CD4-positive, alpha-beta T cell treated with Interleukin-15 for 1 hour (primary cell): ENCODE measurements at regions not wholly inside any gene's neighbourhood (a gene's known extent, or its start where the extent isn't known, plus 50 kb on each side); places are given as distances from the start of the nearest gene placed in this dataset.

Source experiments
- DNase-seq: peaks from one replicate; pipeline ENCODE4 v3.0.0-alpha.2; 2020

DNA sequence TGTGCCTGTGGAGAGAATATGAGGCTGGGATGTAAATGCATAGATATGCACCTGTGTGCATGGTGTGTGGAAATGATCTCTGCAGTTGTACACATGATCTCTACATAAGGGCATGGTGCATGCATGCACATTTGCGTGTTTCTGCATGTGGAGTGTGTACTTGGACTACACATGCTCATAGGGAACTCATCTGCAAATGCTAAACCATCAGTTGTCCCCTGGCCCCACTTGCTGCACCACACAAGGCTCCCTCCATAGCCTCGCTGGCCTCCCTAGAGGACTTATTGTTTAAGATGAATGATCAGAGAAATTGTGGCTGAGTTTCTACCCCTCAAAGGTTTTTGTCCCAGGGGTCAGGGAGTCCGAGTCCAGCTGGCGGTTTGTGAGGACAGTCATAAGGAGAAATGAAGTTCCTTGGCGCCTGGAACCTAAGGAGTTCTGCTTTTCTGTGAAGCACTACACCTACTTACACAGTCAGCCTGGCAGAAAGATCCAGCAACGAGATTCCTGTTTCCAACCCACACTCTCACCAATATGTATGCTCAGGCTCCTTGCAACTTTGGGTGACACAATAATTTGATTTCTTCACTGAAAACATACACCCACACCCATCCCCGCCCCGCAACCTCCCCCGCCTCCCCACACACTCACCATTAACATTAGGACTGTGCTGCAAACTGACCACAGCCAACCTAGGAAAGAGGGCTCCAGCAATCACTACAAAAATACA, 79.9 kb upstream of the CPEB4 start:
- DNase-seq, result no peak

DNA sequence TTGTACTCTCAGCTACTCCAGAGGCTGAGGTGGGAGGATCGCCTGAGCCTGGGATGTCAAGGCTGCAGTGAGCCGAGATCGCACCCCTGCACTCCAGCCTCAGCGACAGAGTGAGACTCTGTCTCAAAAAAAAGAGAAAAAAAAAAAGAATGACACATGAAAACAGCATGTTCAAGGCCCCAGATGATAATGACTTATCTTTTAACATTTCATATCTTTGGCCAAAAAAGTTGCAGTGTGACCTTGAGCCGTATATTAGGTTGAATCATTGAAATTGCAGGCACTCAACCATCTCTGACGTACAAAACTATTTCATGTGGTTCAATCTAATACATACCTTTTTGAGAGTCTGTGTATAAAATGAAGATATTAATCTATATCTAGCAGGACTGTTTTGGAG, 79.1 kb upstream of the CPEB4 start:
- DNase-seq, result no peak

DNA sequence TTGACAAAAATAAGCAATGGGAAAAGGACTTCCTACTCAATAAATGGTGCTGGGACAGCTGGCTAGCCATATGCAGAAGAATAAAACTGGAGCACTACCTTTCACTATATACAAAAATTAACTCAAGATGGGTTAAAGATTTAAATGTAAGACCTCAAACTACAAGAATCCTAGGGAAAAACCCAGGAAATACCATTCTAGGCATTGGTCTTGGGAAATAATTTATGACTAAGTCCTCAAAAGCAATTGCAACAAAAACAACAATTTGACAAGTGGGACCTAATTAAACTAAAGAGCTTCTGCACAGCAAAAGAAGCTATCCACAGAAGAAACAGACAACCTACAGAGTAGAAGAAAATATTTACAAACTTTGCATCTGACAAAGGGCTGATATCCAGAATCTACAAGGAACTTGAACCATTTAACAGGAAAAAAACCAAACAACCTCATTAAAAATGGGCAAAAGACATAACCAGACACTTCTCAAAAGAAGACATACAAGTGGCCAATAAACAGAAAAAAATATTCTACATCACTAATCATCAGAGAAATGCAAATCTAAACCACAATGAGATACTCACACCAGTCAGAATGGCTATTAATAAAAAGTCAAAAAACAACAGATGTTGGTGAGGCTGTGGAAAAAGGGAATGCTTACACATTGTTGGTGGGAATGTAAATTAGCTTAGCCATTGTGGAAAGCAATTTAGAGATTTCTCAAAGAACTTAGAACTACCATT, 75.2 kb upstream of the CPEB4 start:
- no peak for DNase-seq

DNA sequence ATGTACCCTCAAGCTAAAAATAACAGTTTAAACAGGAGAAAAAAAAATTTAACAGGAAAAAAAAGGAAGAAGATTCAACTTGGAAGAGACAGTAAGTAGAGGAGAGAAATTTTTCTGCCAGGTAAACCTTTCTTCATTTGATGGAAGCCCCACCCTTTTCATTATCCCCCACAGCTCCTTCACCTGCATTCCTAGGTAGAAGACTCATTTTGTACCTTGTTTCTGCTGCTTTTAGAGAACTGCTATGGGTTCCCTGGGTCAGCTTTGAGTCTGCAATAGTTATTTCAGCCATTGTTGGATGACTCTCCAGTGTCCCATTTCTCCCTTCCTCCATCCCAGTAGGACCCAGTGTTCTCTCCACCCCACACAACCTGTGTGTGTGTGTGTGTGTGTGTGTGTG, 74.1 kb upstream of the CPEB4 start:
- no peak for DNase-seq

DNA sequence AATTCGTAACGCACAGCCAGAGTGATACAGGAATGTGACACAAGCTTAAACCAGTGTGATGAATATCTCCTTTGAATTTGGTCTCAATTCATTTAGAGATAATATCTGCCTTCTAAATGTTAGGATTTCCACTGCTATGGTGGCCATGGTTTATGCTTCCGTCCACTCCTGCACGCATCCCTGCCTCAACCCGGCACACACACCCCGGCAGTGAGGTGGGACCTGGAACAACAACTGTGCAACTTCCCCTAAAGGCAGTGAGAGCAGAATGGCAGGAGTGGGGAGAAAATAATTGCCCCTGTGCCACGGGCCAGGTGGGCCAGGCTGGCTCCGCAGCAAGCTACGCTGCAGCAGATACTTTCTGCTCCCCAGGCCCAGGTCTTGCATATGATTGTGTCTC, 72.6 kb upstream of the CPEB4 start:
- DNase-seq, result no peak

DNA sequence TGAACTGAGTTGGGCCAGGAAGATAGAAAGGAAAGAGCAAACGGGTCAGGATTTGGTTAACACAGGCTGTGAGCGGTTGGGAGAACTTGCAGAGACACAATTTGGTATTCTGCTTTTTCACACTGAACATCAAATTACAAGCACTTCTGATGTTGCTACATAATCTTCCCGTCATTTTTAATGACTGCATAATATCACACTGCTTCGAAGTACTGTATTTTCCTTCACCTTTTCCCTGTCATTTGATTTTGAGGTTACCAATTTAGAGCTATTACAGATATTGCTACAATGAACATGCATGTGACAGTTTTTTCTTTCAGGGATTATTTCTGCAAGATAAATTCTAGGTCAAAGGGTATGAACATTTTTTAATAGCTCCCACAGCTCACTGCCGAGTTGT, 71.4 kb upstream of the CPEB4 start:
- no peak for DNase-seq

DNA sequence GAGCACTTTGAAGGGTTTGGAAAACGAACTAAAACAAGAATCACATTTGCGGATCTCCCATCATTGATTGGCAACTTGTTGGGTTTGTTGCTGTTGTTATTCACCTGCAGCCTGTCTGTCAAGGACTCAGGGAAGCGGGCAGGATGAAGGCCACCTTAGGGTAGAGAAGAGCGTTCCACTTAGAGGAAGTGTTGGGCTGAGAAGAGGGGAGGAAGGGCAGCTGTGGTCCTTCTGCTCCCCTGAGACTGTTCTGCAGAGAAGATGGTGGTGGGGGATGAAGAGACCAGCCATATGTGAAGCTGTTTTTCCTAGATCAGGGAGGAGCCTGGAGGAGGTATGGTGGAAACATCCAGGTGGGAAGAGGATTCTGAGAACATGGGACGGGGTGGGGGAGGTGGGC, 70.6 kb upstream of the CPEB4 start:
- no peak for DNase-seq

DNA sequence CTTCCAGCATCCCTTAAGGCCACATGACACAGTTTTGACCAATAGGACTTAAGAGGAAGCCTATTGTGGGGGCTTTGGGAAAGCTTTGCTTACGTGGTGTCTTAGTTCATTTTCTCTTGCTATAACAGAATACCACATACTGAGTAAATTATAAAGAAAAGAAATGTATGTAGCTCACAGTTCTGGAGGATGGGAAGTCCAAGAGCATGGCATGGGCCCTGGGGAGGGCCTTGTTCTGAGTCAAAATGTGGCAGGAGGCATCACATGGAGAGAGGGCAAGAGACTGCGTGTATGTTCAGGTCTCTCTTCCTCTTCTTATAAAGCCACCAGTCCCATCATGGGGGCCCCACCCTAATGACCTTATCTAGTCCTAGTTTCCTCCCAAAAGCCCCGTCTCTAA, 68.6 kb upstream of the CPEB4 start:
- DNase-seq, result no peak

DNA sequence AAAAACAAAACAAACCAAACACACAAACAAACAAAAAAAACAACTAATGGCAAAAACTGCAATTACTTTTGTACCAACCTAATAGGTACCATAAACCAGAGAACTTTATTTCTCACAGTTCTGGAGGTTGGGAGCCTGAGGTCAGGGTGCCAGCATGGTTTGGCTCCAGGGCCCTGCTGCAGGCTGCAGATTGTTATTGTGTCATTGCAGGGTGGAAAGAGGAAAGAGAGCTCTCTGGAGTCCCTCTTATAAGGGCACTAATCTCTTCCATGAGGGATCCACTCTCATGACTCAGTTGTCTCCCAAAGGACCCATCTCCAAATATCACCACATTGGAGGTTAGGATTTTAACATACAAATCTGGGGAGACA, 64.9 kb upstream of the CPEB4 start:
- no peak for DNase-seq

DNA sequence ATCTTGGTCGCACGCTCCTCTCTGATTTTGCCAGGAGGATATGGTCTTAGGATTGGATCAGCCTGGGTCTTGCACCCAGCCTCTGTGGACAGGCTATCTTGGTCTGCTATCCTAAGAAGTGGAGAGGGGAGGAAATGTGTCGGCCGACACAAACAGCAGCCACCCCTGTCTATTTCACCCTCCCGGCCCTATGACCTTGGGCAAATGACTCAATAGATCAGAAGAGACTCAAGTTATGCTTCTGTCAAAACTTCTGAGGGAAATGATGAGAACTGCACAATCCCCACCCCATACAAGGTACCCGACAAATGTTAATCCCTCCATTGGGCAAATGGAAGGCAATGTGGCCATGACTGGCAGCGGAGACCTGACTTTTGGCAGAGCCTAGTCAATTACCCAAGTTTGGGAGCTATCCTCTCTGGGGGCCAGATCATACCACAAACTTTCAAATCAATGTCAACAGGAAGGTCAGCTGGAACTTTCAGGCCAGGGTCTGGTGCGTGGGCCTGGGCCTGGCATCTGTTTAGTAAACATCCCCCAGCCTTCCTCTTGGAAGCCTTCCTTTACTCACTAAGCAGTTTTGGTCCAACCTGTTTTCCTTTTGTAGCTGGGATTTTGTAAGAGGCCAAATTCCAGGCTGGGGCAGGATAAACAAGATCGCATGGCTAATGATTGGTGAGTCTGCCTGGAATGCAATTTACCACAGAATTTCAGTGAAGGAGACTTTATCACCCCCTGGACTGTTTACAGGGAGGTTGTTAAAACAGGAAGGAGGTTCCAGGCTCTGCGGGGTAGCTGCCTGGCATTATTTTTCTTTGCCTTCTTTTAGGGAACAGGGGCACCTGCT, 64.2 kb upstream of the CPEB4 start:
- DNase-seq, result no peak

DNA sequence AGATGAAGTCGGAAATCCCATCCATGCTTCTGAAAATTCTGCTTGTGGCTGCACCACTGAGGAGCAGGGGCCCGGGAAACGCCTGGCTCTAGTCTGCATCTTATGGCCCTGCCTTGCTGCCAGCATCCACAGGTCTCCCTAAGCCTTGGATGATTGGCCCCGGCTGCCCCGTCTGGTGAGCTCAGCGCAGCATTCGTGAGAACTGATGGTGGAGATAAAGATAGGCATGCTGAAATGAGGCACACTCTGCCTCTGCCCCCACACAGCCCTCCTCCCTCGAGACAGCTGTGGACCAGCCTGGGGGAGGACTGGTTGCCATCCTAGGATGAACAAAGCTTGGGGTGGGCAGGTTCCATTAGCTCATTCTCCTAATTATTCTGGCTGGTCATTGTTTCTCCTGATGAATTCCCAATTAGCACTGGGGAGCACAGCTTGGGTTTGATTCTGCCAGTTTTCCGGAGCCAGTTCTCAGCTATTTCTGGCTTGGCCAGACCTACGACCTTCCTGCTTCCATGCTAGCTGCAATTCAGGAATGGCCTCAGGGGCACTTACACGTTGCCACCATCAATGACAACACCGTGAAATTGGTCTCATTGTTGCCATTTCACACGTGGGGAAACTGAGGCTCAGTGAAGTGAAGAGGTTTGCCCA, 62.8 kb upstream of the CPEB4 start:
- DNase-seq, result no peak

DNA sequence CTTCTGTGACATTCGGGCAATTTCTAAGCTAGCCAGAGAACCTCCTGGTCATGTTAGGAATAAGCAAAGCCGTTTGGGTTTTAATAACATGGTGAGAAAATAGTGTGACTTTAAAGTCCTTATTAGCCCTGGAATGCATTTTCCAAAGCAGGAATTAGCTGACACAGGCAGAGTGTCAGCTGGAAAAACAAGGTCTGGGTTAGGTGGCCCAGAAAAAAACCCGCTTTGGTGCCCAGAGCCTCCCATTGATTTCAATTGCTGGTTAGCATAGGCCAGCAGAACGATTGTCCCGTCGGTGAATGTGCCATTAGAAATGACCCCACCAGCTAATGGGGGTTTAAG, 62.1 kb upstream of the CPEB4 start:
- DNase-seq, result no peak

DNA sequence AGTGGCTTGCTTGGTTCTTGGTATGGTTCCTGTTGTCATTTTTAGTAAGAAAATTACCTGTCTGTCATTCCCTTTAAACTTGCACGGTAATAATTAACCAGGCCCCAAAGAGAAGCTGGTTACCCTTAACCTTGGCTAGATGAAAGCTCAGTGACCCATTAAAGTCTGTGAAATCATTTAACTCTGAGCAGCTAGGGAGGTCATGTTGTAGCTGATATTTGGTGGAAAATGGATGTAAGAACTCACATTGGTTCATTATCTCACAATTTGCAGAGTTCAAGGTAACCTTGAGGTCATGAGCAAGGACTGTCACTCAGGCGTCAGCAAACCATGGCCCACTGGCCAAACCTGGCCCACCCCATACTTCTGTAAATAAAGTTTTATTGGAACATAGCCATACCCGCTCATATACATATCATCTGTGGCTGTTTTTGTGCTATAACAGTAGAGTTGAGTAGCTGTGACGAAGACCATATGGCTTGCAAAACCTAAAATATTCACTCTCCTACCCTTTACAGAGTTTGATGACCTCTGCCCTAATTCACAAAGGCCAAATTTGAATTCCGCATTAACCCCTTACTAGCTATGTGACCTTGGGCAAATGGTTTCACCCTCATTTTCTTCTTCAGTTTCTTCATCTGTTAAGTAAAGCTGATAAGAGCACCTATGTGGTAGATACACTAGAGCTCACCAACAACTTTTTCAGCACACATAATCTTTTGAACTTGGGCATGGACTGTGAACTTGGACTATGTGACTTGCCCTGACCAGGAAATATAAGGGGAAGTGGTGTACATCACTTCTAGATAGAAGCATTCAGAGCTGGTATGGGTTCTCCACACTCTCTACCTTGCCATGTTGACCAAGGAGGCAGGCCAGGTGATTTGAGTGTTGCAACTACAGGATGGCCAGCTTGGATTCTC, 61.5 kb upstream of the CPEB4 start:
- DNase-seq, result no peak

DNA sequence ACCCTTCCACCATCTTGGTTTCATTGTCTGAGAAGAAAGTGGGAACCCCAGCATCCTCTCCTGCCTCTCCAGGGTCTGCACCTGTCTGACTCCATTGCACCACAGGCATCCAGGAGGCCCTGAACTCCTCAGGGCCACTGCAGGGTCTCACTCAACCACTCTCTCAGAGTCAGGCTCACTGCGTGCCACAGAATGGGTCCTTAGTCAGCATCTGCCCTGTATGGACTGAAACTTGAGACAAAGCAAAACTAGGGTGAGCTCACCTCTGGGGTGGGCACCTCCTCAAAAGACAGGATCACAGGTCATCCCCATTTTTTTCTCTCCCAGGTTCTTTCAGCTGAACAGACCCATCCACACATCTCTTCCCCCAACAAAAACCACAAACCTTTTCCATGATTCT, 59.2 kb upstream of the CPEB4 start:
- DNase-seq, result no peak

DNA sequence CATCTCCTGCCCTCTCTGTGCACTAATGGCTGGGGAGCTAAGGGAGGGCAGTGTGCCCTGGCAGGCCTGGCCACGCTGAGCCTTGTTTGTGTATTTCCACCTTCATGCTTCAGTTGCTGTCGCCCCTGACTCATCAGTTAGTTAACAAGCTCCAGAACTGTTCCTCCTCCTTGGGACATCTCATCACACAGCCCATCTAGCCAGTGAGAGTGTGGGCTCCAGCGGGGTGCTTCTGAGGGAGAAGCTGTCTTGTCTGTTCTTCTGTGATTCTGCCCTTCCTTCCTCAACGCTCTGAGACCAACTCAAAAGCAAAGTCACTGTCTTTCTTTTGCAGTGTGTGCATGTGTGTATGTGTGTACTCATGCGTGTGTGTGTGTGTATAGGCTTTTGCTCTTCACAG, 58.3 kb upstream of the CPEB4 start:
- DNase-seq, result no peak

DNA sequence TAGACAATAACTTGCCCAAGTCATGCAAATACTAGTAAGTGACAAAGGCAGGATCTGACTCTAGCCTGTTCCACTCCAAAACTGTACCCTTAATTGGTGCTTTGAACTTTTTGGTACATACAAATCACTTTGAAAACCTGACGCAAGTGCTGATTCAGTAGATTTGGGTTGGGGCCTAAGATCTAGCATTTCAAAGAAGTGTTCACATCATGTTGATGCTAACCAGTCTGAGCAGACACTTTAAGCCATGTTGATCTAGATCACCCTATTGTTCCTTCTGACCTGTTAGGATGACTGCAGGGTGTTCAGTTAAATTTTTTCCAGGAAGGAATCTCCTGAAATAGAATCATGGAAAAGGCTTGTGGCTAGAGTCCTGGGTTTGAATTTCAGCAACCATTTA, 57.7 kb upstream of the CPEB4 start:
- DNase-seq, result no peak

DNA sequence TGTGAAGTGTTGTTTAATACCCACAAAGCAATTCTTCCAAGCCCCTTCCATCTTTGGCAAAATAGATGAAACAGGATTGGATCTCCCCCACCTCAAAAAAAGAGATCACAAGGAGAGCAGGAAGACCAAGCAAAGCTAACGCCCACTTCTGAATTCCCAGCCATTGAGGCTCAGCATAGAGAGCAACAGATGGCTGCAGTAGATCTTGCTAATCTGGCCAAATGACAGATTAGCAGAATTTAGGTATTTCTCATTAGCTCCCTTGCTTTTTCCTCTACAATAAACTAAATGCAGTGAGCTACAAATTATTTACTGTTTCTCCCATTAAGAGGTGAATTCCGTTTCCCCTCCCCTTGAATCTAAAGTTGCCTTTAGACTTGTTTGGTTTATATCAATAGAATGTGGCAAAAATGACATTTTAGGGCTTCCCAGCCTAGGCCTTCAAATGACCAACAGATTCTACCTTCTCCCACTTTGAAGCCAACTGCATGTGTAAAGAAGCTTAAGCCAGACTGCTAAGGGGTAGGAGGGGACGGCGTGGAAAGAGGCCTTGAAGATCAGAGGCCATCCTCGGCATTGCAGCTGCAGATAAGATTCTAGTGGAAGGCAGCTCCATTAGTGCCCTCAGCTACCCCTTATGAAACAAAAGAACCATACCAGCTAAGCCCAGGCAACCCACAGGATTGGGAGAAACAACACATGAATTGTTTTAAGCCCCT, 56.8 kb upstream of the CPEB4 start:
- DNase-seq, result no peak

DNA sequence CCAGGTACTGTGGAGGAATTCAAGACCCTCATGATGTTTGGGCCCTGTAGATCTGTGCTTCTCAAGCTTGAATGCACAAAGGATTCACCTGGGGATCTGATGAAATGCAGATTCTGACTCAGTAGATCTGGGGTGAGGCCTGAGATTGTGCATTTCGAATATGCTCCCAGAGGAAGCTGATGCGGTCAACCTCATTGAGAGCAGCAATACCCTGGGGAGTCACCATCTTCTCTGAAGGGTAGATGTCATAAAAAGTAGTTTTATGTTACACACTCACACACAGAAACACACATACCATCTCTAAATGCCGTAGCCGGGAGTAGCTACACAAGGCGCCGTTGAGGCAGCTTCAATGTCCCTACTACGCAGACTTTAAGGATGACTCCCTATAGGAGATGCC, 55.8 kb upstream of the CPEB4 start:
- no peak for DNase-seq

DNA sequence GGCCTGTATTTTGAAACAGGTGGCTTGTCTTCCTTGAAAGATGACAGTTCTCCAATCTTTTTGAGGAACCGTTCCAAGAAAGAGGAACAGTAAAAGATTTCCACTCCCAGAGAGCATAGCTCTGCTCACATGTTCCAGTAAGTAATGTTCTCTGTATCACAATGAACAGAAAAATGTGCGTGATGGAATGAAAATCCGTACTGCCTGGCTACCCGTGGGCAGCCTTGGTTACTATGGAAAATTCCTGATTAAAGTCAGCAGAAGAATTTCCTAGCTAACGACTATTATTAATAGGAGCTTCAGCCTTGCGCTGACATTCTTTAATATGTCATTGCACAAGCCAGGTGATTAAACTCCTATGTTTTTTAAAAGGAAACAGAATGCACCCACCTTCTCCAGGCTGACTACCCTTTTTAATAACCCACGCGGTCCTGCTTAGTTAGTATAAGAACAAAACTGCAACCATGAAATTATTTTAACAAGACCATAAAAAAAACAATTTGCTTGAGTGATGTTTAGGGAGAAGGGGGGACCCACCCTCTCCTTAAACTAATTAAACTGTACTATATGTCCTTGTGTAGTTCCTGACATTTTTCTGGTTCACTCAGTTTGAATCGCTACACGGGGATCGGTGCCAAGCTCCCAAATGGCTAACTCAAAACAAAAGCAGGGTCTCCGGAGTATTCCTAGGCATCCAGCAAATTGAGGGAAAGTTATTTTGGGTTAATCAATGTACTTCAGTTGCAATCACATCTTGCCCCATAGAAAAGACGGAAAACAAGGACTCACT, 54.8 kb upstream of the CPEB4 start:
- no peak for DNase-seq

DNA sequence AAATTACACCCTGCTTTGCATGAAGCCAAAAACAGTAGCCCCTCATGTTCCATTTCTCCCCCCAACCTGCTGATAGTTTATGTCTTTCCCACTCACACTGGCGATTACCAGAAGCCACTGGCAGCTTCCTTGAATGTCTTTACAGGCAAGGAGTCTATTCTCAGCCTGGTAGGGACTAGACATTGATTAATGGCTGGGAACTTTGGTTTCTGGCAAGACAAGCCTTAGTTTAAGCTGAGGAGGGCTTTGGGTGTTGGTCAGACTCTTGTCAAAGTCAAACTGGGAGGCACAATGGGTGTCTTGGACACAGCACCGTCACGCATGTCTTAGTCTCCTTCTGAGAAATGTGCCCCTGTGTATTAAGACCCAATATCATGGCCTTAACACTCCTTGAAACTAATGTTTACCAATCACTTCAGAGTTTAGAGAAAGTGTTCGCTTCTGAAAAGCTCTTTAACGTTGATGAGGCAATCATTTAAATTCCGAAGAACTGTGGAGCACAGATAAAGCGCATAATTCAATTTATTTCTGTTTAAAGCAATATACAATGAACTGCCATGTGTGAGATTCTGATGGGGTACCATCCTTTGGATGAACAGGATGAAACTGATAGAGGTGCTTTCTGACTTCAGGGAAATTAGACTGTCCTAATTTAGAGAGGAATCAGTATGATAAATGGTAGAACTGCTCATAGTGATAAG, 53.9 kb upstream of the CPEB4 start:
- DNase-seq, result no peak
